ENCODE measurements at regions not wholly inside any gene's neighbourhood (a gene's known extent, or its start where the extent isn't known, plus 50 kb on each side); places are given as distances from the start of the nearest gene placed in this dataset.

DNA sequence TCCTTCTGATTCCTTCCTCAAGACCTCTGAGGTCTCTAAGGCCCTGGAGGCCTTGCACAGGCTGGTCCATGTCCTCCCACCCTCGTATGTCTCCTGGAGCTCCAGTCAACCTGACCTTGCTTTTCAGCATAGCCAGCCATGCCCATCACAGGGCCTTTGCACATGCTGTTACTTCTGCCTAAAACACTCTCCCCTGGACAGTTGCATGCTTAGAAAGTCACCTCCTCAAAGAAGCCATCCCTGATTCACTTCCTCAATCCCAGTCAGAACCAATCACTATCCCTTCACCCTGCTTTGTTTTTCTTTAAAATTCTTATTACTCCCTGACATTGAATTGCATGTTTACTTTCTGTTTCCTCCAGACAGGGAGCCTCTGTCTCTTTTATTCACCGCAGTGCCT is 322.1 kb upstream of the CCL2 start:
- H3K27me3 ChIP-seq (ENCODE audit: control insufficient read depth, insufficient read depth, low read length) = no peaks in the 10 kb centered on the region
- H3K27ac ChIP-seq (ENCODE audit: low read depth in 2 of 2, low read length in 2 of 2) = no peak overlapping the region
- no peaks in the 10 kb centered on the region for H3K36me3 ChIP-seq (ENCODE audit: control insufficient read depth in 2 of 3, insufficient read depth in 3 of 3, low read length in 3 of 3)
- H3K4me3 ChIP-seq (ENCODE audit: low read length in 3 of 3) = no peak overlapping the region
- no peaks in the 10 kb centered on the region for H3K9me3 ChIP-seq (ENCODE audit: control insufficient read depth in 2 of 3, insufficient read depth in 1 of 3, low read length in 3 of 3)
- no peak overlapping the region for H3K9ac ChIP-seq (ENCODE audit: low read length in 3 of 3)
- no peak for FAIRE-seq
- no peaks in the 10 kb centered on the region for H3K4me1 ChIP-seq (ENCODE audit: control insufficient read depth in 2 of 3, insufficient read depth in 2 of 3, low read depth in 1 of 3, low read length in 3 of 3)
- TF ChIP-seq, protein P1, sequence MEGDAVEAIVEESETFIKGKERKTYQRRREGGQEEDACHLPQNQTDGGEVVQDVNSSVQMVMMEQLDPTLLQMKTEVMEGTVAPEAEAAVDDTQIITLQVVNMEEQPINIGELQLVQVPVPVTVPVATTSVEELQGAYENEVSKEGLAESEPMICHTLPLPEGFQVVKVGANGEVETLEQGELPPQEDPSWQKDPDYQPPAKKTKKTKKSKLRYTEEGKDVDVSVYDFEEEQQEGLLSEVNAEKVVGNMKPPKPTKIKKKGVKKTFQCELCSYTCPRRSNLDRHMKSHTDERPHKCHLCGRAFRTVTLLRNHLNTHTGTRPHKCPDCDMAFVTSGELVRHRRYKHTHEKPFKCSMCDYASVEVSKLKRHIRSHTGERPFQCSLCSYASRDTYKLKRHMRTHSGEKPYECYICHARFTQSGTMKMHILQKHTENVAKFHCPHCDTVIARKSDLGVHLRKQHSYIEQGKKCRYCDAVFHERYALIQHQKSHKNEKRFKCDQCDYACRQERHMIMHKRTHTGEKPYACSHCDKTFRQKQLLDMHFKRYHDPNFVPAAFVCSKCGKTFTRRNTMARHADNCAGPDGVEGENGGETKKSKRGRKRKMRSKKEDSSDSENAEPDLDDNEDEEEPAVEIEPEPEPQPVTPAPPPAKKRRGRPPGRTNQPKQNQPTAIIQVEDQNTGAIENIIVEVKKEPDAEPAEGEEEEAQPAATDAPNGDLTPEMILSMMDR (IDR thresholded peaks at IDR 0.05; ENCODE audit: borderline replicate concordance, extremely low read depth, insufficient read depth) = no peak
- DNase-seq = no peak
- intact Hi-C loops (cut with DNase I) = no loop called here

DNA sequence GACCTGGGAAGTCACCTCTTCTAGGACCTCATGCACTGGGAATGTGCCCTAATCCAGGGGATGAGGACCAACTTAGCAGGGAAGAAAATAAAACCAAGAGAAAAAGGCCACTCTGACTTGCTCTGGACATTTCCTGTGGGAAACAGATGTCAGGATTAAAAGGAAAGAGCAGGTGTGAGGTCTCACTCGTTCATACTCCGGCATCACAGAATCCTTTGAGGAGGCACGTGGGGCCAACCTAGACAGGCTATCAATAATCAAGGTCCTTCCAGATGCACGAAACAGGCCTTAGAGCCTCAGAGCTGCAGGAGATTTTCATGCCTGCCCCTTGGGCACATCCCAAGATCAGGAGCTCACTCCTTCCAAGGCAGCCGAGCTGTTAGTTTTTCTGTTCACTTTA is 321.5 kb upstream of the CCL2 start:
- FAIRE-seq = no peak

DNA sequence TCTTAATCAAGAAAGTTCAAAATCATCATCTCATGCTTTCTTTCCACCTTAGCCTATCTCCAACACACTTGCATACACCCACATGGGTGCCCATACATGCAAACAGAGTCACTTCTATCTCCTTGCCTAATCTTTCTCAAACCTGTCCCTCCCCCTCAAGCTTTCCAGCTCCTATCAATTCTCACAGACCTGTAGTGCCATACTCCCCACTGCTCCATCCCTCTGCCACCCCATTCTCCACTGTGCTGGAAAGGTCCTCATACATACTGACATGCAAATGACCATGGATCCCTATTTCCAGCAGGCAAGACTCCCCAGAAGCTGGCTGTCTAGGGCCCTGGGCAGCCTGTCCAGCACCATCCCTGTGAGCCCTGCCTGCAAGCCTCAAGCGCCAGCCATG is 320.4 kb upstream of the CCL2 start:
- Histone ChIP-seq H3K4me3 (ENCODE audit: low read length in 3 of 3) (no peak overlapping the region), H3K4me1 (ENCODE audit: control insufficient read depth in 2 of 3, insufficient read depth in 2 of 3, low read depth in 1 of 3, low read length in 3 of 3) (no peaks in the 10 kb centered on the region), H3K36me3 (ENCODE audit: control insufficient read depth in 2 of 3, insufficient read depth in 3 of 3, low read length in 3 of 3) (no peaks in the 10 kb centered on the region), H3K27me3 (ENCODE audit: control insufficient read depth, insufficient read depth, low read length) (no peaks in the 10 kb centered on the region), H3K27ac (ENCODE audit: low read depth in 2 of 2, low read length in 2 of 2) (no peak overlapping the region), H3K9me3 (ENCODE audit: control insufficient read depth in 2 of 3, insufficient read depth in 1 of 3, low read length in 3 of 3) (no peaks in the 10 kb centered on the region), H3K9ac (ENCODE audit: low read length in 3 of 3) (no peak overlapping the region)
- DNase-seq (no peak), FAIRE-seq (no peak)
- TF ChIP-seq, protein P1 (IDR thresholded peaks at IDR 0.05; ENCODE audit: borderline replicate concordance, extremely low read depth, insufficient read depth) = no peak
- intact Hi-C loops (cut with DNase I) = no loop called here

More for the DNA sequence above, 321.5 kb upstream of the CCL2 start:
- Histone ChIP-seq H3K27me3 (ENCODE audit: control insufficient read depth, insufficient read depth, low read length) (no peaks in the 10 kb centered on the region), H3K4me1 (ENCODE audit: control insufficient read depth in 2 of 3, insufficient read depth in 2 of 3, low read depth in 1 of 3, low read length in 3 of 3) (no peaks in the 10 kb centered on the region), H3K36me3 (ENCODE audit: control insufficient read depth in 2 of 3, insufficient read depth in 3 of 3, low read length in 3 of 3) (no peaks in the 10 kb centered on the region), H3K27ac (ENCODE audit: low read depth in 2 of 2, low read length in 2 of 2) (no peak overlapping the region), H3K9ac (ENCODE audit: low read length in 3 of 3) (no peak overlapping the region), H3K9me3 (ENCODE audit: control insufficient read depth in 2 of 3, insufficient read depth in 1 of 3, low read length in 3 of 3) (no peaks in the 10 kb centered on the region), H3K4me3 (ENCODE audit: low read length in 3 of 3) (no peak overlapping the region)
- TF ChIP-seq, protein P1 (IDR thresholded peaks at IDR 0.05; ENCODE audit: borderline replicate concordance, extremely low read depth, insufficient read depth) = no peak
- peak in 1 of 5 donors; percentile 55 for DNase-seq
- intact Hi-C loops (cut with DNase I) = no loop called here

DNA sequence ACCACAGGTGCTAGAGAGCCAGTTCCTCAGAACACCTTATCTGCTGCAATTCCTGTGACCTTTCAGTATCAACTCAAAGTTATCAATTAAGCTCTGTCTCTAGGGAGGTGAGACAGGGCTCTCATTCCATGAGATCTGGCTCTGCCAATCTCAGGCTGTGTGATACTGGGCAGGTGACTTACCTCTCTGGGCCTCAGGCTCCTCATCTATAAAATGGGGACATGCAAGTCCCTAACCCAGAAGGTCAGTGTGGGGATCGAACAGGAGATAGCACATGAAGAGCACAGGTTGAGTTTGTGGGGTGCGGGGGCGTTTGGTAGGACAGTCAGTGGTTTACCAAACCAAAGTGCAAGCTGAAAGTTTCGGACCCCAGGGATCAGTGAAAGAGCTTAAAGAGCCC is 319.3 kb upstream of the CCL2 start:
- Histone ChIP-seq H3K9ac (ENCODE audit: low read length in 3 of 3) (no peak overlapping the region), H3K9me3 (ENCODE audit: control insufficient read depth in 2 of 3, insufficient read depth in 1 of 3, low read length in 3 of 3) (no peaks in the 10 kb centered on the region), H3K4me1 (ENCODE audit: control insufficient read depth in 2 of 3, insufficient read depth in 2 of 3, low read depth in 1 of 3, low read length in 3 of 3) (no peaks in the 10 kb centered on the region), H3K4me3 (ENCODE audit: low read length in 3 of 3) (no peak overlapping the region), H3K27ac (ENCODE audit: low read depth in 2 of 2, low read length in 2 of 2) (no peak overlapping the region), H3K36me3 (ENCODE audit: control insufficient read depth in 2 of 3, insufficient read depth in 3 of 3, low read length in 3 of 3) (no peaks in the 10 kb centered on the region), H3K27me3 (ENCODE audit: control insufficient read depth, insufficient read depth, low read length) (no peaks in the 10 kb centered on the region)
- DNase-seq (no peak), FAIRE-seq (no peak)
- TF ChIP-seq, protein P1 (IDR thresholded peaks at IDR 0.05; ENCODE audit: borderline replicate concordance, extremely low read depth, insufficient read depth) = no peak
- intact Hi-C loops (cut with DNase I) = no loop called here

All from kidney (tissue), 13 donors.